ENCODE measurements at regions not wholly inside any gene's neighbourhood (a gene's known extent, or its start where the extent isn't known, plus 50 kb on each side); places are given as distances from the start of the nearest gene placed in this dataset.
"Not testable (repeated sequence)": the region's sequence is repeated elsewhere in the genome, so short reads cannot be mapped to it uniquely, and the experiment has no call there.

GRCh38 chr2:142571934-142572333 is 305.5 kb upstream of the KYNU start:
- Mint-ChIP-seq H3K9me3 (peaks cover 2 to 7% (median 6%) of the 10 kb centered on the region in 3 donors), H3K36me3 (no peaks in the 10 kb centered on the region), H3K4me3 (no peak overlapping the region), H3K27me3 (no peaks in the 10 kb centered on the region), H3K27ac (no peak overlapping the region), H3K4me1 (no peaks in the 10 kb centered on the region)
- Histone ChIP-seq H3K27ac (ENCODE audit: low read length) (no peak overlapping the region), H3K36me3 (ENCODE audit: control insufficient read depth in 2 of 2, extremely low read depth in 1 of 2, insufficient read depth in 1 of 2, low read length in 1 of 2) (no peaks in the 10 kb centered on the region), H3K9me3 (no peaks in the 10 kb centered on the region), H3K27me3 (replicated peaks in 1 of 2; ENCODE audit: control insufficient read depth in 2 of 2, extremely low read depth in 1 of 2, insufficient read depth in 2 of 2, low read length in 1 of 2) (no peaks in the 10 kb centered on the region), H3K4me3 (ENCODE audit: control insufficient read depth in 1 of 2, extremely low read depth in 1 of 2, low read length in 1 of 2) (no peak overlapping the region), H3K4me1 (ENCODE audit: control insufficient read depth in 1 of 2, extremely low read depth in 1 of 2, insufficient read depth in 2 of 2, low read length in 2 of 2) (no peaks in the 10 kb centered on the region)
- no peak for DNase-seq
- ChIA-PET CTCF (no interaction called here), POLR2A (no interaction called here)
- ATAC-seq (replicated peaks in 1 of 4), result no peak
- WGBS (ENCODE audit: insufficient coverage), result 68% methylated on average over 2 of the region's 4 CpGs

DNA sequence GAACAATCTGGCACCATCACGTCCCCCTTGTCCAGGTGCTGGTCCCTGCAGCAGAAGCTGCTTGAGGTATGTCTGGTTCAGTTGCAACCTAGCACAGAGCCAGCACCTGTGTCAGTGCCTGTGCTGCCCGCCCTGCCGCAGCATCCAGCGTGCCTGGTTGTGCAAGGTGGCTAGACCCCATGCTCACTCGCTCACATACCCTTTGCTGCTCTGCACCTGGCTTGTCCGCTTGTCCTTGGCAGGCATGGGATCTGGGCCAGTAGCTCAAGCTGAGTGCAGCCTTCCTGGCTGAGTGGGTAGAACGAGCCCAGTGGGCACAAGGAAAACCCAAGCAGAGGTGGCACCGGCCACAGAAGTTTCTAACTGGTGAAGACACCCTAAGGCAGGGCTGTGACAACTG is 314.6 kb upstream of the KYNU start:
- Mint-ChIP-seq H3K9me3 (no peaks in the 10 kb centered on the region), H3K4me3 (no peak overlapping the region), H3K4me1 (no peaks in the 10 kb centered on the region), H3K36me3 (no peaks in the 10 kb centered on the region), H3K27me3 (no peaks in the 10 kb centered on the region), H3K27ac (no peak overlapping the region)
- Histone ChIP-seq H3K27ac (ENCODE audit: low read length) (no peak overlapping the region), H3K27me3 (replicated peaks in 1 of 2; ENCODE audit: control insufficient read depth in 2 of 2, extremely low read depth in 1 of 2, insufficient read depth in 2 of 2, low read length in 1 of 2) (no peaks in the 10 kb centered on the region), H3K4me1 (ENCODE audit: control insufficient read depth in 1 of 2, extremely low read depth in 1 of 2, insufficient read depth in 2 of 2, low read length in 2 of 2) (no peaks in the 10 kb centered on the region), H3K4me3 (ENCODE audit: control insufficient read depth in 1 of 2, extremely low read depth in 1 of 2, low read length in 1 of 2) (no peak overlapping the region), H3K9me3 (no peaks in the 10 kb centered on the region), H3K36me3 (ENCODE audit: control insufficient read depth in 2 of 2, extremely low read depth in 1 of 2, insufficient read depth in 1 of 2, low read length in 1 of 2) (no peaks in the 10 kb centered on the region)
- POLR2A ChIA-PET, result no interaction called here
- no peak for ATAC-seq (replicated peaks in 1 of 4)
- no peak for DNase-seq
- 90% methylated on average over 7 of the region's 8 CpGs for WGBS (ENCODE audit: insufficient coverage)
- CTCF ChIA-PET, result no interaction called here

GRCh38 chr2:142561656-142562055 is 315.8 kb upstream of the KYNU start:
- Mint-ChIP-seq H3K4me3 (no peak overlapping the region), H3K4me1 (no peaks in the 10 kb centered on the region), H3K27ac (no peak overlapping the region), H3K27me3 (no peaks in the 10 kb centered on the region), H3K9me3 (peaks cover 0 to 2% (median 0%) of the 10 kb centered on the region in 3 donors), H3K36me3 (no peaks in the 10 kb centered on the region)
- ChIA-PET POLR2A (no interaction called here), CTCF (no interaction called here)
- ATAC-seq (replicated peaks in 1 of 4), result no peak
- no peaks in the 10 kb centered on the region for H3K36me3 ChIP-seq (ENCODE audit: control insufficient read depth in 2 of 2, extremely low read depth in 1 of 2, insufficient read depth in 1 of 2, low read length in 1 of 2)
- no peaks in the 10 kb centered on the region for H3K4me1 ChIP-seq (ENCODE audit: control insufficient read depth in 1 of 2, extremely low read depth in 1 of 2, insufficient read depth in 2 of 2, low read length in 2 of 2)
- no peaks in the 10 kb centered on the region for H3K27me3 ChIP-seq (replicated peaks in 1 of 2; ENCODE audit: control insufficient read depth in 2 of 2, extremely low read depth in 1 of 2, insufficient read depth in 2 of 2, low read length in 1 of 2)
- 67% methylated on average over 3 of the region's 6 CpGs for WGBS (ENCODE audit: insufficient coverage)
- DNase-seq, result no peak
- H3K4me3 ChIP-seq (ENCODE audit: control insufficient read depth in 1 of 2, extremely low read depth in 1 of 2, low read length in 1 of 2), result no peak overlapping the region
- H3K27ac ChIP-seq (ENCODE audit: low read length), result no peak overlapping the region
- H3K9me3 ChIP-seq, result no peaks in the 10 kb centered on the region

DNA sequence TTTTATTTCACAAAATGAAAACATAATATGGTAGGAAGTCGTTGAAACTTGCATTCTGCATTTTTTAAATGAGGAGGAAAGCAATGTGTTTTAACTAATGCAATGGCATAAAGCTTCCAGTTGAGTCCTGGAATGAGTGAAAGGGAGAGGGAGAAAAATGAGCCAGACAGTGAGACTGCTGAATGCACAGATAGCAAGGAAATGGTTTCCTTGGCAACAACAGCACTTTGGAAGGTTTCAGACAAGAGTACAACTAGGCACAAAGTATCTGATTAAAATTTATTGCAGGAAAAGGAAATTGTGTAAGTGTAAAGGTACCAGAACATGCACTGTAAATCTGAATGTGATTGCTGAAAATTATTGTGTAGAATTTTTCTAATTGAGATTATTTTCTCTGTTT is 320.1 kb upstream of the KYNU start:
- ATAC-seq (replicated peaks in 1 of 4) (no peak), DNase-seq (no peak)
- no peaks in the 10 kb centered on the region for H3K27me3 Mint-ChIP-seq
- no peaks in the 10 kb centered on the region for H3K4me1 Mint-ChIP-seq
- no peak overlapping the region for H3K4me3 ChIP-seq (ENCODE audit: control insufficient read depth in 1 of 2, extremely low read depth in 1 of 2, low read length in 1 of 2)
- H3K27me3 ChIP-seq (replicated peaks in 1 of 2; ENCODE audit: control insufficient read depth in 2 of 2, extremely low read depth in 1 of 2, insufficient read depth in 2 of 2, low read length in 1 of 2), result no peaks in the 10 kb centered on the region
- WGBS (ENCODE audit: insufficient coverage), result 0% methylated on average over 1 of the region's 1 CpG
- no peaks in the 10 kb centered on the region for H3K36me3 Mint-ChIP-seq
- ChIA-PET CTCF (no interaction called here), POLR2A (no interaction called here)
- H3K4me1 ChIP-seq (ENCODE audit: control insufficient read depth in 1 of 2, extremely low read depth in 1 of 2, insufficient read depth in 2 of 2, low read length in 2 of 2), result no peaks in the 10 kb centered on the region
- H3K9me3 ChIP-seq, result no peaks in the 10 kb centered on the region
- no peak overlapping the region for H3K27ac ChIP-seq (ENCODE audit: low read length)
- H3K4me3 Mint-ChIP-seq, result no peak overlapping the region
- H3K36me3 ChIP-seq (ENCODE audit: control insufficient read depth in 2 of 2, extremely low read depth in 1 of 2, insufficient read depth in 1 of 2, low read length in 1 of 2), result no peaks in the 10 kb centered on the region
- no peak overlapping the region for H3K27ac Mint-ChIP-seq
- H3K9me3 Mint-ChIP-seq, result peaks cover 0 to 3% (median 0%) of the 10 kb centered on the region in 3 donors

DNA sequence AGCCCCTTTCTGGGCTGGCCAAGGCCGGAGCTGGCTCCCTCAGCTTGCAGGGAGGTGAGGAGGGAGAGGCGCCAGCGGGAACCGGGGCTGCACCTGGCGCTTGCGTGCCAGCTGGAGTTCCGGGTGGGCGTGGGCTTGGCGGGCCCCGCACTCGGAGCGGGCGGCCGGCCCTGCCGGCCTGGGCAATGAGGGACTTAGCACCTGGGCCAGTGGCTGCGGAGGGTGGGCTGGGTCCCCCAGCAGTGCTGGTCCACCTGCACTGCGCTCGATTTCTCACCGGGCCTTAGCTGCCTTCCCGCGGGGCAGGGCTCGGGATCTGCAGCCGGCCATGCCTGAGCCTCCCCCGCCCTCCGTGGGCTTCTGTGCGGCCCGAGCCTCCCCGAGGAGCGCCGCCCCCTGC is 331.5 kb upstream of the KYNU start:
- DNase-seq; ATAC-seq (replicated peaks in 1 of 4); H3K36me3 ChIP-seq (ENCODE audit: control insufficient read depth in 2 of 2, extremely low read depth in 1 of 2, insufficient read depth in 1 of 2, low read length in 1 of 2); H3K4me3 Mint-ChIP-seq; CTCF ChIA-PET; H3K27me3 Mint-ChIP-seq; H3K36me3 Mint-ChIP-seq; H3K27ac Mint-ChIP-seq; H3K27ac ChIP-seq (ENCODE audit: low read length); H3K4me1 ChIP-seq (ENCODE audit: control insufficient read depth in 1 of 2, extremely low read depth in 1 of 2, insufficient read depth in 2 of 2, low read length in 2 of 2); H3K4me1 Mint-ChIP-seq; H3K27me3 ChIP-seq (replicated peaks in 1 of 2; ENCODE audit: control insufficient read depth in 2 of 2, extremely low read depth in 1 of 2, insufficient read depth in 2 of 2, low read length in 1 of 2); H3K4me3 ChIP-seq (ENCODE audit: control insufficient read depth in 1 of 2, extremely low read depth in 1 of 2, low read length in 1 of 2); H3K9me3 ChIP-seq; POLR2A ChIA-PET: not testable (repeated sequence)
- 93% methylated on average over 23 of the region's 30 CpGs for WGBS (ENCODE audit: insufficient coverage)
- peaks cover 5 to 19% (median 12%) of the 10 kb centered on the region in 3 donors for H3K9me3 Mint-ChIP-seq

DNA sequence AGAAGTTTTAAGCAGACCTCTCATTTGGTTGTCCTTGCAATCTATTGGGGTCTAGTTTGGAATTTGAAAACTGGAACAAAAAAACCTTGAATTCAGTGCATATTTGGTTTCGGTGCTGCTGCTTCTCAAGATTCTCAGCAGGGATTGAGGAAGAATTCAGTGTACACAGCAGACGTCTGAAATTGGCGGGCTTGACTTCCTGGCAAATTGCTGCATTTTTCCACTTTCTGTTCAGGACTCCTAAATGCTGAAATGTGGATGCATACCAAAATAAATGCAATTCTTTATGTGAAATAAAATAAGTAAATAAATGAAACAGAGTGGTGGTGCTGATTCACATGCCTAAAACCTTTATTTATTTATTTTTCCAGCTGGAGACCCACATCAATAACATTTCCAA is 332.4 kb upstream of the KYNU start:
- H3K4me3 ChIP-seq (ENCODE audit: control insufficient read depth in 1 of 2, extremely low read depth in 1 of 2, low read length in 1 of 2), result no peak overlapping the region
- ATAC-seq (replicated peaks in 1 of 4) (no peak), DNase-seq (no peak)
- Mint-ChIP-seq H3K27me3 (no peaks in the 10 kb centered on the region), H3K9me3 (peaks cover 3 to 15% (median 14%) of the 10 kb centered on the region in 3 donors), H3K36me3 (no peaks in the 10 kb centered on the region), H3K4me3 (no peak overlapping the region), H3K4me1 (no peaks in the 10 kb centered on the region), H3K27ac (no peak overlapping the region)
- H3K4me1 ChIP-seq (ENCODE audit: control insufficient read depth in 1 of 2, extremely low read depth in 1 of 2, insufficient read depth in 2 of 2, low read length in 2 of 2), result no peaks in the 10 kb centered on the region
- 89% methylated on average over 3 of the region's 3 CpGs for WGBS (ENCODE audit: insufficient coverage)
- H3K9me3 ChIP-seq, result no peaks in the 10 kb centered on the region
- ChIA-PET POLR2A (no interaction called here), CTCF (no interaction called here)
- H3K36me3 ChIP-seq (ENCODE audit: control insufficient read depth in 2 of 2, extremely low read depth in 1 of 2, insufficient read depth in 1 of 2, low read length in 1 of 2), result no peaks in the 10 kb centered on the region
- no peak overlapping the region for H3K27ac ChIP-seq (ENCODE audit: low read length)
- no peaks in the 10 kb centered on the region for H3K27me3 ChIP-seq (replicated peaks in 1 of 2; ENCODE audit: control insufficient read depth in 2 of 2, extremely low read depth in 1 of 2, insufficient read depth in 2 of 2, low read length in 1 of 2)

DNA sequence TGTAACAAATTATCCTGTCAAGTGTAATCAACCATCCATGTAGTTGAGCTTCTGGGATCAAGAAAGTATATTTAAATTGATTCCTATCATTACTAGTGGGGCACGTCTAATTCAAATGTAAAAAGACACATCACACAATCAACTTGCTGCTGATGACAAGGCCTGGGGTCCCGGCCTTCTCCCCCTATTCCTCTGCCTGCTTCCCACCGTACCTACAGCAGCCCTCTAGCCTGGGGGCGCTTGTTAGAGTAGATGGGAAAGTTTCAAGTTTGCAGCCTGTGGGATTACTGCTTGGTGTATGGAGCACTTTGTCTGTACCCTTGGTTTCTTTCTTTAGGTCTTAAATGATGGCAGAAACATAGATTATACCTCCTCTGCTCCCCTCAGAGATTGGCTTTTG is 333.3 kb upstream of the KYNU start:
- Histone ChIP-seq H3K27ac (ENCODE audit: low read length) (no peak overlapping the region), H3K27me3 (replicated peaks in 1 of 2; ENCODE audit: control insufficient read depth in 2 of 2, extremely low read depth in 1 of 2, insufficient read depth in 2 of 2, low read length in 1 of 2) (no peaks in the 10 kb centered on the region), H3K4me3 (ENCODE audit: control insufficient read depth in 1 of 2, extremely low read depth in 1 of 2, low read length in 1 of 2) (no peak overlapping the region), H3K4me1 (ENCODE audit: control insufficient read depth in 1 of 2, extremely low read depth in 1 of 2, insufficient read depth in 2 of 2, low read length in 2 of 2) (no peaks in the 10 kb centered on the region), H3K9me3 (no peaks in the 10 kb centered on the region), H3K36me3 (ENCODE audit: control insufficient read depth in 2 of 2, extremely low read depth in 1 of 2, insufficient read depth in 1 of 2, low read length in 1 of 2) (no peaks in the 10 kb centered on the region)
- WGBS (ENCODE audit: insufficient coverage), result no CpG with 5 or more reads among the region's 4 CpGs
- no peaks in the 10 kb centered on the region for H3K4me1 Mint-ChIP-seq
- H3K27ac Mint-ChIP-seq, result no peak overlapping the region
- ATAC-seq (replicated peaks in 1 of 4) (no peak), DNase-seq (no peak)
- no peak overlapping the region for H3K4me3 Mint-ChIP-seq
- no peaks in the 10 kb centered on the region for H3K36me3 Mint-ChIP-seq
- H3K27me3 Mint-ChIP-seq, result no peaks in the 10 kb centered on the region
- POLR2A ChIA-PET, result no interaction called here
- CTCF ChIA-PET, result no interaction called here
- H3K9me3 Mint-ChIP-seq, result peaks cover 3 to 15% (median 11%) of the 10 kb centered on the region in 3 donors

Measured in T-cell (primary cell).